NCI-H1105 (cell line): ENCODE measurements at regions not wholly inside any gene's neighbourhood (a gene's known extent, or its start where the extent isn't known, plus 50 kb on each side); places are given as distances from the start of the nearest gene placed in this dataset.

Experiments used
- DNase-seq: peaks from one replicate; lab custom pipeline; 2025; lab: John Stamatoyannopoulos, UW

DNA sequence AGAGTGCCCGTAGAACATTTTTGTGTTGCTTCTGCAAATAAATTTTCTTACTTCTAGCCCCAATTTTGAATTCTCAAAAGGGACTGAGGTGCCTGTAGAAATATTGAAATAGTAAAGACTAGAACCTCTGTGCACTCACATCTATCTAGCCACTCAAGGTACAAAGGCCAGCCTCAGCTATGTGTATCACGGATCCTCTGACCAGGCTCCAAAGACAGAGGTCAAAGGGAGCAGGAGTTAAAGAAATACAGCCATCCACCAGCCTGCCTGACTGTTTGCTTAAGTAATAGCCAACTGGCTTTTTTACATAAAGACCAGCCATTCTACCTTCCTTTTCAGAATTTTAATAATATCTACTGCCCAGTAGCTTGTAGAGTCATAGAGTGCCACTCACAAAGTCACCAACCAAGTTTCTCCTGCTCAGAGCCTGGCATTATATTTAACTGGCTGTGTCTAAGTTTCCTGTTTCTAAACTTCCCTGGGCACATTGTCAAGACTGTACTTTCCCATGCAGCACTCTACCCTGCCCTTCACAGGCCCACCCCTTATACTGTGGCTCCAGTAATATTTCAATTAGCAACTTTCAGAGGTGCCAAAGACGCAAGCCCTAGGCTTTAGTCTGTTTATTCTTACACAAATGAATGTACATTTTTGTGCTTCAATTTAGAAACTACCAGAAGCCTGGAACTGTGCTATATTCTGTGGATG lies 338.3 kb upstream of the NT5C1B start:
- no peak for DNase-seq

DNA sequence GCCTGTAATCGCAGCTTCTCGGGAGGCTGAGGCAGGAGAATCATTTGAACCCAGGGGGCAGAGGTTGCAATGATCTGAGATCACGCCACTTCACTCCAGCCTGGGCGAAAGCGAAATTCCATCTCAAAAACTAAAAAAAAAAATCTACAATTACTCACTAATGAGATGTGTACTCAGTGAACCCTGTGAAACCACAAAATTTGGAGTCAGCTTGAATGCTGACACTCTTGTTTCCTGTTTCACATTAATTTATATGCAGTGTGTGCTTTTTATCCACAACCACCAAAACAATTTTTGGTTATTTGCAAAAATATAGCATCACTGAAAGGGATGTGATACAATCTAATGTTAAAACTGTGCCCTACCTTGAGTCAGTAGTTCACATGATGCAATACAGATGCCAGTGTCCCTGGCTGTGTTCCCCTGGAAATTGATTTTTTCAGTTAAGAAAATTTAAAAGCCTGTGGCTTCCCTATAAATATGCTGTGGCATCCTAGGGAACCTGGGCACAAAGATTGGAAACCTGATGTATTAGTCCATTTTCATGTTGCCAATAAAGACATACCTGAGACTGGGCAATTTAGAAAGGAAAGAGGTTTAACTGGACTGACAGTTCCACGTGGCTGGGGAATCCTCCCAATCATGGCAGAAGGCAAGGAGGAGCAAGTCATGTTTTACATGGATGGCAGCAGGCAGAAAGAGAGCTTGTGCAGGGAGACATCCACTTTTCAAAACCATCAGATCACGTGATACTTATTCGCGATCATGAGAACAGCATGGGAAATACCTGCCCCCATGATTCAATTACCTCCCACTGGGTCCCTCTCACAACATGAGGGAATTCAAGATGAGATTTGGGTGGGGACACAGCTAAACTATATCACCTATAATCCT lies 337.5 kb upstream of the NT5C1B start:
- DNase-seq, result no peak

DNA sequence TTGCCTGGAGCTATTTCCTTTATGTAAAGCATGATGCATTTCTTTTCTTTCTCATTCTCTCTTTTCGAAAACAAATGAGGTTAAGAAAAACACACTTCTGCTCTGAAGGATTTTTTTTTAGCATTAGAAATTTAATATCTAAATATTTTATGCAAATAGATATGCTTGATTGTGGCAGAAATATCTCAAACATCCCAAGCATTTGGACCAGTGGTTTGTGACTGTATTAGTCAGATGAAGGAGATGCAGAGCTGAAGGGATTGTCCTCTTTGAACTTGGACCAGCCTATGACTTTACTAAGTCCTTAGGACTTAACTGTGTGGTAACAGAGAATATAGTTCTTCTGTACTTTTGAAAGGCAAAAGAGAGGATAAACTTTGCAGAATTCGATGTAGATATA lies 335.9 kb upstream of the NT5C1B start:
- DNase-seq, result no peak

DNA sequence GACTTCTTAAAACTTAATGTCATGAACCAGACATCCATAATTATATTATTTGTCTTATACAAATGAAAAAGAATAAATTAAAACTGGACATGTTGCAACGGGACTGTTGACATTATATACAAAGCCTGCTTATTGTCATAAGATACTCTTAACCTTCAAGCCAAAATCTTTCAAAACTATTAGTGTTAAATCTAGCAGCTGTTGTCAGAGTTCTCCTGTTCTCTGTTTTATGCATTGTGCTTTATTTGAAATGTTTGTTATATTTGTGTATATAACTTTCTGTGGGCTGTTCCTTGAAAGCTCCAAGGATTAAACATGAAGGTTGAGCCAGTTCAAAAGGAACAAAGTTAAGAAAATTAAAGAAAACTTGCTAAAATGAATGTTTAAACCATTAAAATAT lies 335.5 kb upstream of the NT5C1B start:
- DNase-seq, result no peak

DNA sequence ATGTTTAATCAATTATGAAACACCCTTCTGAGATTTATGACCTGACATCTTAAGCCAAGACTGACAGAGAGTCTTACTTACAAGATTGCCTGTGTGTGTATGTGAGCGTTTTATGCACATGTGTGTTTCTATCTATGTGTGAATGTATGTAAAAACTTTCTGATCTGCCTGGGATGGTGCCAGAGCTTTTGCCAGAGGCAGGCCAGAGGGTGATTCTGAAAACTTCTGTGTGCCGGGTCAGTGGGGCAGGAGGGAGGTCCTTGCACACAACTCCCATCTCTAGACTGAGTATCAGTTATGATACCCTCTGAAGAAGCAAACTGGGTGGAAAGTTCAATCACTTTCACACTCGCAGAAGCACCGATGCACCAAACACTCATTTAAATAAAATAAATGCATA lies 335.0 kb upstream of the NT5C1B start:
- DNase-seq, result no peak

DNA sequence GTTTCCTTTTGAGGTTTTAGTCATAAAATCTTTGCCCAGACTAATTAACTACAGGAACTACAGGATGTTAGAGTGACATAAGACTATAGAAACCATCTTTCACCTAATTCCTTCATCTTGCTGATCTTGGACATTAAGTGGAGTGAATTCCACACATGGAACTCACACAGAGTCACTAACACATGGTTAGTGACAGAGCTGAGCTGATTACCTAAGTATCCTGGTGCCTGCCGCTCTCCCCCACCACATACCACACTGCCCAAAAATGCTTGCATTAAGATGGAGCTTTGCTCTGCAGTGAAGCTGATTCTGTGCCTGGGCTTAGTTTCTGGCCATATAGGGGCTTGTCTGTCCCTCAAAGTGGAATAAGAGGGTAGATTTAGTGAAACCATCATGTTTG lies 332.9 kb upstream of the NT5C1B start:
- DNase-seq, result no peak

DNA sequence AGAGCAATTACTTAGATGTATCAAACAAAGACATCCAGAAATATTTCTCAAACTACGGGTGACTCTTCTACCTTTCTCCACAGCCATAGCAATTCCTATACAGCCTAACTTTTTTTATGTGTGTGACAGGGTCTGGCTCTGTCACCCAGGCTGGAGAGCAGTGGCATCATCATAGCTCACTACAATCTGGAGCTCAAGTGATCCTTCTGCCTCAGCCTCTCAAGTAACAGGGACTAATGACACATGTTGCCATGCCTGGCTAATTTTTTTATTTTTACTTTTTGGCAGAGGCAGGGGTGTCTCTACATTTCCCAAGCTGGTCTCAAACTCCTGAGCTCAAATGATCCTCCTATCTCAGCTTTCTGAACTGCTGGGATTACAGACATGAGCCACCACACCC lies 328.9 kb upstream of the NT5C1B start:
- no peak for DNase-seq

DNA sequence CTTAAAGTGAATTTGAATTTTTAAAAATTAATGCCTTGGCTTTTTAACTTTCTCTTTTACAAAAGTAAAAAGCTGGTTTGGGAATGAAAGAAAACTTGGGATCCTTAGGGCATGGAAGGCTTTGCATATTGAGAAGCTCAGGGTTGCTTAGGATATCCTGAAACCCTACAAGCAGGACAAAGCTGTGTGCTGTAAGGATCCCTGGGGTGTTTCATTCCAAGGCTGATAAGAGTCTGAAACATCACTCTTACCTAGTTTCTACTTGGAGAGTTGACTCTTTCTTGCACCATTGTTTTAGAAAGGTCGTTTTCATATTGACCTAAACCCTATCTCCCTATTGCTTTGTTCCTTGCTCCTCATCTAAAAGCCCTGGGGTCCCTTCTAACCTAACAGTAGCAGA lies 325.9 kb upstream of the NT5C1B start:
- DNase-seq, result no peak

DNA sequence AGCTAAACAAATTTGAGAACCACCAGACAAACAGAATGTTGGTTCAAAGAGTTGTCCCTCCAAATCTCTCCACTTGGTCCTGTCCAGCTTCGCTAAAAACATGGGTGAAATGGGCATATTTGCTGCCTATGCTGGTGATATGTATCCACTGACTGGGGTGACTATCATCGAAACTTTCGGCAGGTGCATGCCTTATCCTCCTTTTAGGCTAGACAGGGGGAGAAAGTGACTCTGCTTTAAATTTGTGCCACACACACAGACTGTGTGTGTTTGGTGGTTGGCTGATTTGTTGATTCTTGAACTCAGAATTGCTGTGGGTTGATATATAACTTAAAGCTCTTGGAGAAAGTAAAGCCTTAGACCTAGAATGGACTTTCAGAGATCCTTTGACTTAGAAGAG lies 324.1 kb upstream of the NT5C1B start:
- no peak for DNase-seq

DNA sequence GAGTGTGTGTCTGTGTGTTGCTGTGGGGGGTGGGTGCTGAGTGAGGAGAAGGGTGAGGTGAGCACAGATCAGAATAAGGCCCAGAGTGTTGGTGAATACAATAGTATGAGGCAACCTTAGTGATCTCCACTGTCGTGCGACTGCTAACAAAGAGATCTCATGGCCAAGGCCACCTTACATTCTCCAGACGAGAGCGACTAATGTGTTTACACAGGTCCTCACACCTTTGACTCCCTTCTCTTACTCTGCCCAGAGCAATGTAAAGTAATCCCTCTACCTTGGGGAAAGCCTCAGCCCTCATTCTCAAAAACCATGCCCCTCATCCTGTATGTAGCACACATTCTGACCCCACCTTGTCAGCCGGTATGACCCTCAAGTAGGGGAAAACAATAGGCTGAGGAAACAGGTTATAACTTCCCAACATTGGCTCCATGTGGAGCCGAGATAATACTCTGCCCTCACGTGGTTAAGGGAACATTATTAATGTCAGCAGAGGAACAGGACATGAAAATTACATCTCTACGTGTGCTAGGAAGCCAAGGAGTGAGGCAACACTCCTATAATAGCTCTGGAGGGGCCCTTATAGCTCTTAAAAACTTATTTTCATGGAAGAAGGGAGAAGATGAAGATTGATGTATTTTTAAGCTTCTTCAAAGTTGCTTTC lies 323.0 kb upstream of the NT5C1B start:
- no peak for DNase-seq

DNA sequence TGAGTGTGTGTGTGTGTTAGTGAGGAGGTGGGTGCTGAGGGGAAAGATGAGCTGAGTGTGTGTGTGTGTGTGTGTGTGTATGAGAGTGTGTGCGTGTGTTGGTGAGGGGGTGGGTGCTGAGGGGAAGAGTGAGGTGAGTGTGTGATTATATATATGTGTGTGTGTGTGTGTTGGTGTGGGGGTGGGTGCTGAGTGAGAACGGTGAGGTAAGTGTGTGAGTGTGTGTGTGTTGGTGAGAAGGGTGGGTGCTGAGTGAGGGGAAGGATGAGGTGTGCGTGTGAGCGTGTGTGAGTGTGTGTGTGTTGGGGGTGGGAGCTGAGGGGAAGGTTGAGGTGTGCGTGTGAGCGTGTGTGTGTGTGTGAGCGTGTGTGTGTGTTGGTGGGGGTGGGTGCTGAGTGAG lies 322.0 kb upstream of the NT5C1B start:
- no peak for DNase-seq

DNA sequence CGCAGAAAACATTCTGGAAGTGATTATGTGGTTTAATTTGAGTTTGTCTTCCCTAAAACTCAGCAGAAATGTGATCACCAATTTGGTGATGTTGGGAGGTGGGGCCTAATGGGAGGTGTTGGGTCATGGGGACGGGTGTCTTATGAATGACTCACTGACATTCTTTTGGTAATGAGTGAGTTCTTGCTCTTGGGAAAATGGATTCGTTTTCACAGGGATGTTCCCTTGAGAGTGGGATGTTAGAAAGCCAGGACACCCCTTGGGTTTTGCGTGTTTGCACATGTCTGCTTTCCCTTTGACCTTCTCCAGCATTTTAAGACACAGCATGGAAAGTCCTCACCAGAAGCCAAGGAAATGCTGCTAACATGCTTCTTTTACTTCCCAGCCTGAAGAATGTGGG lies 321.5 kb upstream of the NT5C1B start:
- DNase-seq, result no peak

DNA sequence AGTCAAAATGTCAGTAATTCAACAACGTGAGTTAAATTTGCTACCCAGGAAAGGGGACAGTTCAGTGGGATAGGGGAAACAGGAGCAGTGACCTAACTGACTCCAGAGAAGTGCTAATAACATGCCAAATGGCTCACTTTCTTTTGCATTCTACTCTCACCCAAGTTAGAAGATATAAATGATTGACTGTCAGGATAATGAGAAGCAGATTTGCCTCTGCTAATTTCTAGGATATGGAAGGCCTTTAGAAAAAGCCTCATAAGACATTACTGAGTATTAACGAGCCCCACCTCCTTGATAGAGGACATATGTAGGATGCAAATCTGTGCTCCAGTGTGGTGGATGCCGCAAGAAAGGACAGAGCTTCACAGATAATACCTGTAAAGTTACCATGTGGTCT lies 318.6 kb upstream of the NT5C1B start:
- no peak for DNase-seq

DNA sequence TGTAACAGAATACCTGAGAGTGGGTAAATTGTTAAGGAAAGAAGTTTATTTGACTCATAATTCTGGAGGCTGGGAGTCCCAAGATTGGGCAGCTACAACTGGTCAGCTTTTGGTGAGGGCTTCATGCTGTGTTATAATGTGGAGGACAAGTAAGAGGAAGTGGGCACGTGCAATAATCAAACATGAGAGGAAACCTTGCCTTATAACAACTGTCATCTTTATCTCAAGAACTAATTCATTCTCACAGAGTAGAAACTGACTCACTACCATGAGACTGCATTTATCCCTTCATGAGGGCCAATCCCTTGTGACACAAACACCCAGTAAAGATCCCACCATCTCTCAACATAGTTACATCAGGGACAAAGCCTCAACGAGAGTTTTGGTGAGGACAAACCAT lies 318.1 kb upstream of the NT5C1B start:
- no peak for DNase-seq

DNA sequence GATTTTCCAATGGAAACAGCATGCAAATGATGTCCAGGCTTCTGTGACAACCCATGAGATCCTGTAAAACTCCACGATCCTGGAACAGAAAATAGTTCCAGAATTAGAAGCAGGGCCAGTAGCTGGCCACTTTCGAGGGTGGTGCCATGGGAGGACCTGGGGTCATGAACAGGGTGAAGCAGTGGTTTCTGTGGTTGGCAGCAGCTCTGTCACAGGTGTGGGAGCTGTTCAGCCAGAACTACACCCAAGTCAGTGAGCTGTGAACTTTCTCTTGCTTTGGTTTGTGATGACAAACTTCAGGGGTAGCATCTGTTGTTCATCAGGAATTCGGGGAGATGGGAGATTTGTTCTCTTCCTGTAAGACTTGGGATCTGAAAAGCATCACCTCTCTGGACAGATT lies 314.4 kb upstream of the NT5C1B start:
- no peak for DNase-seq

DNA sequence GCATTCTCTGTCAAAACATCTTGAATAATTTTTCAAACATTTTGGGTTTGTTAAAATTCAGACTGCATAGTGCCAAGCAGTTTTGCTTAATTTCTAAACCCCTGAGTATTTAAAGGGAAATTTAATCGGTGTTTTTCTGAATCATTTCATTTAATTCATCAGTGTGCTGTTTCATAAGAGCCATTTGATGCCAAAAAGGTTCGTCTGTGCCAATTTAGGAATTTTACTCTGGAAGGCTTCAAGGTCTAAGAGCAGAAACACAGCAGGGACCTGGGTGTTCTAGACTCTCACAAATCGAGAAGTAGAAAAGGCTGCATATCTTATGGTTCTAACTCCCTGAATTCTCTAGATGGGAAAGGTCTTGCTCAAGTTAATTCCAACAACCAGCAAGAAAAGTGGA lies 311.9 kb upstream of the NT5C1B start:
- no peak for DNase-seq

DNA sequence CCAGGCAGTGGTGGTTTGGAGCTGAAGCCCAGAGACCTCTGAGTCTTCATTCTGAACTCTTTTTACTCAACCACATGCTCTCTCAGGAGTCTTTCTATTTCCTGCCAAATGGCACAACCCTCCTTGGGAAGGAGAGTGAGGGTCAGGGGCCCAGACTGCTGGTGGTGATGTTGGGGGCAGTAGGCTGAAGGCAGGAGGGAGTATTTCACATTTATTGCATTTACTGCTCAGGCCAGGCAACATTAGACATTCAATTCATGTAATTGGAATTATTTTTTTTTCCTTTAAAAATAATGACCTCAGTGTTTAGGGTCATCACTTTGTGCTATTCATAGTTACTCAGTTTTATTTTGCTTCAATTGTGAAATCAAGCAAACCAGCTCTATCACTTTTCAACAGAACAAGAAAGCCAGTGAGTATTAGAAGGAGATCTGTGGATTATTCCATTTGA lies 311.3 kb upstream of the NT5C1B start:
- DNase-seq, result no peak

DNA sequence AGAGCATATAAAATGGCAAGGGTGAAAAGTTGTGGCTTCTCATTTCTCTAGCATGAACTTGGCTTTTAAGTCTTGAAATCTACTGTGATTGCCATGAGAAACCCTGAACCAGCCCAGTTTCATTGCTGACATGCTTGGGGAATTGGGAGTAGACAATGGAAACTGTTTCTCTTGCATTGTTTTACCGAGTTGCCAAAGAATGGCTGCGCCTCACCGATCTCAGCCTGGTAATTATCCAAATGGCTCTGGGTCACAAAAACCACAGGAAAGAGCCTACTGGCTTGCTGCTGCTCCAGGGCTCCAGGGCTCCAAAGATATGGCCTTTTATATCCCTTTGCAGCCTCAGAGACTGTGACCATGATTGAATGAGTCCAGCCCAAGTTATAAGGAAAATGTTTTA lies 310.4 kb upstream of the NT5C1B start:
- DNase-seq, result no peak

DNA sequence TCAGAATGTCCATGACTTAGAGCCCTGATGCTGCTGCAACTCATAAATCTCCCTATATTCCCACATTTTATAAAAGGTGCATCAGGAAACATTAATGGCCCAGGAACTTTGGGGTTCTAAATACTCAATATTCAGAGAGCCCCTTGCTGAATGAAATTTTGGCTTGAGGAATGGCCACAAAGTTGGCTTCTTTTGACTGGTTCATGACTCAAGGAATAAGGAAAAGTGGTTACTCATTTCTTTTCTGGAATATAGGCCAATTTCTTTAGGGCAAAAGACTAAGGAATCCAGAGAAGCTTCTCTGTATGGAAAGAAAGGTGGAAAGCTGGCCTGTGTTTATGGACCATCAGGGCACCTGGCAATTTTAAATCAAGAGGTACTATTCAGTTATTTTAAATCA lies 308.9 kb upstream of the NT5C1B start:
- DNase-seq, result no peak

DNA sequence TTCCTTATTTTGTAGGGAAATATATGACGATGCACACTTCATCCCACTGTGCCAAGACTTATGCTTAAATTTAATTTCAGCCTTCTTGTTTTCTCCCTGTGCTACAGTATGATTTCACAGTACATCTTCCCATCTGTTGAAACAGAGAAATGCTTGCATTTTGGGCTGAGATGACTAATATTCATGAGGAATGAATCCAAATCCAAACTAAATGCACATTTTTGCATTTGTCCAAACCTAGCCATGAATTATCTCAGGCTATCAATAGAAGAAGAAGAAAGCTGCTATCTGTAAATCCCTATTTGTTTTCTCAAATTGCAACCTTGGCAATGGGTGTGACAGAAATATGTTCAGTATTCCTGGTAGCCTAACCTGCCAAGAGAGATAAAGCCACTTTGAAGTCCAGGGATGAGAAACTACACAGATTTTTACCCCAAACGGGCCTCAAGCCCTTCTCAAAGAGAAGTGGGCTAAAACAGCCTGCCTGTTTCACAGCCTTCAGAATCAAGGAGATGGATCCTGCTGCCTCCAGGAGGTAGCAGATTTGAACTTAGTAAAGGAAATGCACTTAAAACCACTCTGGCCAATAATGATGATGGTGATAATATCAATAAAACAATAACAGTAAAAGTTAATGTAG lies 306.9 kb upstream of the NT5C1B start:
- DNase-seq, result no peak

DNA sequence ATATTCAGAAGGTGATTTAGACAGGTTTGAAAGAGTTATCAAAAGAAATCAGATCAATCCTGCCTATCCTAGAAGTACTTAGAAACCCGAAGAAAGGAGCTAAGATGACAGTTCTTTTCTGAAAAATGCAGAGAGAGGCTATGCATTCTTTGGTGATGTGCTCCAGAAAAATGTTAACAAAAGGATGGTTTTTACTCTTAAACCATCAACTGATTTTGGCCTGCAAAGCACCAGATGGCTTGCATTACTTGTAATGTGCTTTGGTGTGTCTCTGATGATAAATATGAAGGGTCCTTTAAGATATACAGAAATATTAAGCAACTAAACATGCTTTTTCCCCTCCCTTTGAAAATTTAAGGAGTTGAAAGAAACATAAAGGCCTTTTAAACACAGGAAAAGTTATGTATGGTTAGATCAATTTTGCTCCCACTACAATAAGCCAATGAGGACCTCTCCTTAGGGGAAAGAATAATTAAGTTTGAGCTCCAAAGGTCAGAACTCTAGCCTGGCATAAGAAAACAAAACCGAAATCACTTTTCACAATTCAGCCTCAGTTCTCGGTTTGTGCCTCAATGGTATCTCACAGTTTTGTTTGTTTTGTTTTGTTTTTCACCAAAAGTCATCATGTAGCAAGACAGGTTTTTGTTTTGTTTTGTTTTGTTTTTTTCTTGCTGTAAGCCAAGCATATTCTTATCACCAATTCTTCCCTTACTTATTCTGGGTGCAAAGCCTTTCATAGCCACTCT lies 302.4 kb upstream of the NT5C1B start:
- DNase-seq, result no peak
